AG09309 (cell line): ENCODE measurements at regions not wholly inside any gene's neighbourhood (a gene's known extent, or its start where the extent isn't known, plus 50 kb on each side); places are given as distances from the start of the nearest gene placed in this dataset.
A peak's percentile ranks its signal among the peaks of the same experiment; 100 is the strongest.

ENCODE experiments used
- DNase-seq: peaks from one replicate; pipeline ENCODE4 v3.0.0-alpha.2; 2010; ENCODE audit warnings: low read depth
- H3K4me3 ChIP-seq: 2 replicates; pipeline ENCODE4 v1.5.1; 2011; ENCODE audit warnings: mild to moderate bottlenecking, low read depth, low read length, moderate library complexity; ENCODE audit not compliant: control insufficient read depth
- CTCF ChIP-seq: IDR thresholded peaks from 2 replicates; pipeline ENCODE4 v1.5.1; 2011; ENCODE audit warnings: mild to moderate bottlenecking, low read depth, low read length, inconsistent platforms; ENCODE audit not compliant: insufficient read depth, control insufficient read depth; ENCODE audit errors: missing control alignments

DNA sequence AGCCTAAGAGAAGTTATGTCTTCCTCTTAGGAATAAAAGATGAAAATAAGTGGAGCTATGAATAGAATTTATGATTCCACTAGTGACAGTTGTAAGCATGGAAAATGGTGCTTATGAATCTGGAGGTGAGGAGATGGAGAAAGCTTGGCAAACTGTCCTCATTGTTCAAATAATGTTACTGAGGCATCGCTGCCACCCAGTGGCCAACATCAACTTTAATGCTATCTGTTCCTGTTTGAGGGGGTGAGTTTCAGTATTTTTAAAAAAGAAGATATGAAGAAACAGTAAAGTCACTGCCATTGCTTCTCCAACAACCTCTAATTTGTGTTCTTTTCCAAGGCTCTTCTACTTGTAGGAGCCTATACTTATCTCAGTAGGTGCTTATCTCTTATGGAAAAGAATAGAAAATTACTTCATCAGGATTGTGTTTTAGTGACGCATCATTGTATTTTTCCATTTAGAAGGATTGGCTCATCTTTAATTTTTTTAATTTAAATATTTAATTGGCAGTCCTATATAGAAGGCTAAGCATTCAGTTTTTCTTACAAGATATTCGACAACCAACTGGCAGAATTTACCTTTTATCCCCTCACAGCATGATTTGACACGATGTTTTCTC, 260.4 kb upstream of the P2RY1 start:
- peak; percentile 53 for TF ChIP-seq CTCF
- H3K4me3 ChIP-seq = no peak overlapping the region
- peak; percentile 18 for DNase-seq

- DNase-seq = no peak
- TF ChIP-seq CTCF = no peak
- H3K4me3 ChIP-seq = no peak overlapping the region
Measured at GRCh38 chr3:152578769-152579168, 256.2 kb upstream of the P2RY1 start.

DNA sequence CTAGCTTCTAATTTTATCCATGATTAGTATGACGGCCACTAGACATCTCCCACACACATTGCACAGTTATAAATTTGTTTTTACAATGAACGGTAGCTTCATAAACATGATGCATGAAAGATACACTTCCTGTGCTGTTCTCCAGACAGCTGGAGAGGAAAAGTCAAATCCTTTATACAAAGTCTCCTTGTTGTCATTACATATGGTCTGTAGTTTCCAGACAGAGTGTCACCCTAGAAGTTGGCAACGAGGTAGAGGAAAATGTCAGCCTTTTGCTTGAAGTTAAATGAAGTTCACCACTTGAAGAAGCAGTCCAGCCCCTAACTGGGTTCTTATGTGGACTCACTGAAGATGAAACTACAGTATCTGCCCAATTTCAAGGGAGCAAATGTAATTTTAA, 253.0 kb upstream of the P2RY1 start:
- no peak overlapping the region for H3K4me3 ChIP-seq
- DNase-seq = no peak
- TF ChIP-seq CTCF = no peak

DNA sequence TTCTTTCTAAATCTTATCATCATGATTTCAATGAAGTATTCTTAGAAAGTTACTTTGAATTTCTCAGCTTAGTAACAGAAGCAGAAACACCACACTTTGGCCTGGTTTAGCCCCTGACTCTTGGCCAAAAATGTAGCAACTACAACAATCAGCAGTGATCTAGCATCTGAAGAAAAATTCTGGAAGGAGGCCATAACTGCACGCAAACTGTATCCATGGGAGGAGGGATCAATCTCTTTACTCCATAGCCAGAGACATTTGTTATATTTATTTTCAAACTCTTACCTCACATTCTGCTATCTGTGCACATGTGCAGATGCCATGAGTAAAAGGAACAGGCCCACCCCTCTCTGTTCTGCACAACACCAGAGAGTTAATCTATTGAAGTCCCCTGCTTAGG, 251.0 kb upstream of the P2RY1 start:
- no peak for DNase-seq
- no peak overlapping the region for H3K4me3 ChIP-seq
- no peak for TF ChIP-seq CTCF

GRCh38 chr3:152586974-152587373, 248.0 kb upstream of the P2RY1 start:
- no peak for DNase-seq
- no peak for TF ChIP-seq CTCF
- no peak overlapping the region for H3K4me3 ChIP-seq

- no peak overlapping the region for H3K4me3 ChIP-seq
- DNase-seq = no peak
- no peak for TF ChIP-seq CTCF
Measured at GRCh38 chr3:152587861-152588260, 247.1 kb upstream of the P2RY1 start.

- TF ChIP-seq CTCF = no peak
- DNase-seq = no peak
- no peak overlapping the region for H3K4me3 ChIP-seq
Measured at GRCh38 chr3:152589644-152590043, 245.3 kb upstream of the P2RY1 start.
